Panc1 (cell line): ENCODE measurements at regions not wholly inside any gene's neighbourhood (a gene's known extent, or its start where the extent isn't known, plus 50 kb on each side); places are given as distances from the start of the nearest gene placed in this dataset.

Experiments used
- POLR2AphosphoS5 ChIP-seq: IDR thresholded peaks from 2 replicates; pipeline ENCODE4 v1.6.1; 2012; ENCODE audit warnings: mild to moderate bottlenecking, low read depth, low read length, moderate library complexity
- TCF7L2 ChIP-seq: IDR thresholded peaks from 2 replicates; pipeline ENCODE4 v1.6.1; 2011; ENCODE audit warnings: mild to moderate bottlenecking, low read depth, low read length, inconsistent platforms
- TF ChIP-seq, protein P1 (sequence below): fragments of 450-650 bp; IDR thresholded peaks from 2 replicates; pipeline ENCODE4 v1.5.1; 2017; ENCODE audit warnings: mild to moderate bottlenecking

DNA sequence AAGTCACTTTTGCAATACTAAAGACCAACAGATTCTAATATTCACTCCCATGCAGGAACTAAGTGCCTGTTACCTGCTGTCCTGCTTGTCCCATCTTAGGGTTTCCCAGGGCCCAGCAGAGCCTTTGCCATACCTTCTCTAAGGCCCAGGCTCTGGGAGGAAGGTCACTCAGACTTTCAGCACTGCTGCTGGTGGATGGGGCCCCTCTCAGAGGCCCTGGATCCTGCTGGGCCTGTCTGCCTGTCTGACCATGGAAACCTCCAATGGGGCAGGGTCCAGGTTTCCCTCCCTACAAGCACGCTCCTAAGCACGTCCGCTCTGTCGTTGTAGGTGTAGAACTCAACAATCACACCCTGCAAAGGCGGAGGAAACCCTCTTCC is 75.1 kb downstream of the RRM2 start:
- TF ChIP-seq, protein P1, sequence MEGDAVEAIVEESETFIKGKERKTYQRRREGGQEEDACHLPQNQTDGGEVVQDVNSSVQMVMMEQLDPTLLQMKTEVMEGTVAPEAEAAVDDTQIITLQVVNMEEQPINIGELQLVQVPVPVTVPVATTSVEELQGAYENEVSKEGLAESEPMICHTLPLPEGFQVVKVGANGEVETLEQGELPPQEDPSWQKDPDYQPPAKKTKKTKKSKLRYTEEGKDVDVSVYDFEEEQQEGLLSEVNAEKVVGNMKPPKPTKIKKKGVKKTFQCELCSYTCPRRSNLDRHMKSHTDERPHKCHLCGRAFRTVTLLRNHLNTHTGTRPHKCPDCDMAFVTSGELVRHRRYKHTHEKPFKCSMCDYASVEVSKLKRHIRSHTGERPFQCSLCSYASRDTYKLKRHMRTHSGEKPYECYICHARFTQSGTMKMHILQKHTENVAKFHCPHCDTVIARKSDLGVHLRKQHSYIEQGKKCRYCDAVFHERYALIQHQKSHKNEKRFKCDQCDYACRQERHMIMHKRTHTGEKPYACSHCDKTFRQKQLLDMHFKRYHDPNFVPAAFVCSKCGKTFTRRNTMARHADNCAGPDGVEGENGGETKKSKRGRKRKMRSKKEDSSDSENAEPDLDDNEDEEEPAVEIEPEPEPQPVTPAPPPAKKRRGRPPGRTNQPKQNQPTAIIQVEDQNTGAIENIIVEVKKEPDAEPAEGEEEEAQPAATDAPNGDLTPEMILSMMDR, result no peak
- no peak for TF ChIP-seq POLR2AphosphoS5
- TF ChIP-seq TCF7L2, result no peak
